ENCODE measurements at regions not wholly inside any gene's neighbourhood (a gene's known extent, or its start where the extent isn't known, plus 50 kb on each side); places are given as distances from the start of the nearest gene placed in this dataset.

DNA sequence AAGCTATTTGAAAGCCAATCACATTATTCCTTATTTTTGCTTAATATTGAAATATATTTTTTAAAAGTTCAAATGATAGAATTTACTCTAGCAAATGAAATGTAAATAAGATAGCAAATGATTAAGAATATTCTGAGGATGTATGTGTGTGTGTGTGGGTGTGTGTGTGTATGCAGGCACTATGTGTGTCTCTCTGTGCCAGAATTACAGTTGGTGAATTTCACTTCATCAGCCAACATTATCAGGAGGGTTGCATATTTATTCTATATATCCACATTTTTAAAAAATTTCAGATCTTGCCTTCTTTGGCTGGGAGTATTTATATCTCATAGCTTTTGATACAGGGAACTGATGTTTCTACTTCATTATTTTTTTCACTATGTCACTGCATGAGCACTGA is 274.9 kb upstream of the SOX5 start:
- TF ChIP-seq, protein P1, sequence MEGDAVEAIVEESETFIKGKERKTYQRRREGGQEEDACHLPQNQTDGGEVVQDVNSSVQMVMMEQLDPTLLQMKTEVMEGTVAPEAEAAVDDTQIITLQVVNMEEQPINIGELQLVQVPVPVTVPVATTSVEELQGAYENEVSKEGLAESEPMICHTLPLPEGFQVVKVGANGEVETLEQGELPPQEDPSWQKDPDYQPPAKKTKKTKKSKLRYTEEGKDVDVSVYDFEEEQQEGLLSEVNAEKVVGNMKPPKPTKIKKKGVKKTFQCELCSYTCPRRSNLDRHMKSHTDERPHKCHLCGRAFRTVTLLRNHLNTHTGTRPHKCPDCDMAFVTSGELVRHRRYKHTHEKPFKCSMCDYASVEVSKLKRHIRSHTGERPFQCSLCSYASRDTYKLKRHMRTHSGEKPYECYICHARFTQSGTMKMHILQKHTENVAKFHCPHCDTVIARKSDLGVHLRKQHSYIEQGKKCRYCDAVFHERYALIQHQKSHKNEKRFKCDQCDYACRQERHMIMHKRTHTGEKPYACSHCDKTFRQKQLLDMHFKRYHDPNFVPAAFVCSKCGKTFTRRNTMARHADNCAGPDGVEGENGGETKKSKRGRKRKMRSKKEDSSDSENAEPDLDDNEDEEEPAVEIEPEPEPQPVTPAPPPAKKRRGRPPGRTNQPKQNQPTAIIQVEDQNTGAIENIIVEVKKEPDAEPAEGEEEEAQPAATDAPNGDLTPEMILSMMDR (IDR thresholded peaks at IDR 0.05) = no peak
- no peak for TF ChIP-seq EZH2phosphoT487 (IDR thresholded peaks at IDR 0.05)

All from neural progenitor cell (in vitro differentiated cells).